Panc1 (cell line): ENCODE measurements at regions not wholly inside any gene's neighbourhood (a gene's known extent, or its start where the extent isn't known, plus 50 kb on each side); places are given as distances from the start of the nearest gene placed in this dataset.

ENCODE experiments used
- ATAC-seq: fragments of 200-7000 bp; cut with Tn5 transposase; 2 replicates; pipeline ENCODE4 v1.9.1; 2020; ENCODE audit warnings: mild to moderate bottlenecking, moderate library complexity
- BruUV-seq: library from RNA; stranded (reverse); fragments of 400-500 nt; replicated peaks from 2 replicates; lab custom pipeline; 2021; lab: Mats Ljungman, UMichigan
- CTCF ChIA-PET: fragments of 300-600 bp; sonication (Branson Sonifier 250); formaldehyde crosslinking; loops from one replicate; lab custom pipeline; 2022; ENCODE audit warnings: antibody characterized with exemption; lab: Charles Lee
- POLR2A ChIA-PET: fragments of 300-600 bp; sonication (Branson Sonifier 250); formaldehyde crosslinking; loops from one replicate; lab custom pipeline; 2022; ENCODE audit warnings: antibody characterized with exemption; lab: Charles Lee
- DNase-seq: peaks from one replicate; pipeline ENCODE4 v3.0.0-alpha.2; 2010; ENCODE audit warnings: low read depth, low spot score
- H3K27ac ChIP-seq: 2 replicates; pipeline ENCODE4 v1.5.1; 2011; ENCODE audit warnings: mild to moderate bottlenecking, low read length, inconsistent platforms
- H3K27me3 ChIP-seq: fragments of 200-500 bp; sonication (Bioruptor generic); 2 replicates; pipeline ENCODE4 v1.6.0; 2014; ENCODE audit warnings: low read length, inconsistent platforms; ENCODE audit not compliant: control insufficient read depth, insufficient read depth
- H3K36me3 ChIP-seq: fragments of 200-500 bp; sonication (Bioruptor generic); 2 replicates; pipeline ENCODE4 v1.5.1; 2014; ENCODE audit warnings: inconsistent platforms, mild to moderate bottlenecking, low read length, moderate library complexity; ENCODE audit not compliant: control insufficient read depth, insufficient read depth
- H3K4me1 ChIP-seq: 2 replicates; pipeline ENCODE4 v1.5.1; 2011; ENCODE audit warnings: inconsistent platforms, mild to moderate bottlenecking, low read length, moderate library complexity; ENCODE audit not compliant: control insufficient read depth, insufficient read depth
- H3K4me3 ChIP-seq, 2 experiments: 2 replicates each; pipeline ENCODE4 v1.5.1; 2011 to 2012; ENCODE audit warnings: low read depth in 2 of 2, low read length in 2 of 2, mild to moderate bottlenecking in 2 of 2, inconsistent platforms in 1 of 2, moderate library complexity in 1 of 2
- H3K9me3 ChIP-seq: fragments of 200-500 bp; sonication (Bioruptor generic); 2 replicates; pipeline ENCODE4 v1.5.1; 2014; ENCODE audit warnings: low read depth, mild to moderate bottlenecking, inconsistent platforms, low read length, moderate library complexity; ENCODE audit not compliant: control insufficient read depth, insufficient read depth
- CTCF ChIP-seq: fragments of 450-650 bp; IDR thresholded peaks from 2 replicates; pipeline ENCODE4 v1.5.1; 2017; ENCODE audit warnings: mild to moderate bottlenecking
- POLR2AphosphoS5 ChIP-seq: IDR thresholded peaks from 2 replicates; pipeline ENCODE4 v1.6.1; 2012; ENCODE audit warnings: mild to moderate bottlenecking, low read depth, low read length, moderate library complexity
- REST ChIP-seq, 2 experiments: IDR thresholded peaks; 2 replicates each; pipeline ENCODE4 v1.6.1; 2011 to 2012; ENCODE audit warnings: low read depth in 2 of 2, control low read depth in 1 of 2, low read length in 1 of 2, mild to moderate bottlenecking in 1 of 2, moderate library complexity in 1 of 2; ENCODE audit not compliant: insufficient read depth in 1 of 2
- SIN3A ChIP-seq: IDR thresholded peaks from 2 replicates; pipeline ENCODE4 v1.6.1; 2012; ENCODE audit warnings: low read depth, mild to moderate bottlenecking, low read length, moderate library complexity, borderline replicate concordance; ENCODE audit not compliant: insufficient read depth
- TCF7L2 ChIP-seq: IDR thresholded peaks from 2 replicates; pipeline ENCODE4 v1.6.1; 2011; ENCODE audit warnings: mild to moderate bottlenecking, low read depth, low read length, inconsistent platforms
- in situ Hi-C: cut with HindIII; loops from 2 replicates; pipeline ENCODE4 v1.10.0; 2016; ENCODE audit warnings: low sequenced_read_pairs, low pct_unique_long_range_greater_than_20kb
- intact Hi-C: fragments of 100-400 bp; cut with micrococcal nuclease; formaldehyde crosslinking; loops from one replicate; pipeline ENCODE4 v1.10.0; 2022; ENCODE audit not compliant: unreplicated experiment

DNA sequence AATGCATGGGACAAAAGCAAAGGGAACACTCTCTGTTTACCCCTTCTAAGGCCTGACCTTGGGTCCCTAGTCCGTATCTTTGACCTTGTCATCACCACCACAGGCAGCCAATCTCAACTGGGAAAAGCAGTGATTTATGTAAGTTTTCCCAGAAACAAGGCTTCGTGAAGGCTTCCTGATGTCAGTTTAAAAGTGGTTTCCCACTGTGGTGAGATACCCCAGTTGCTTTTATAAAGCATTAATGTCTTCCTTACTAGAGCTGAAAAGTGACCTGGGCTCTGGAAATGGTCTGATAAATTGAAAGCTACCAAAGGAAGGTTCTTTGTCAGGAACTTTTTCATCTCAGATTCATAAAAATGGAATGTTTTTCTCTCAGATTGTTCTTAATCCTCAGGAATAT lies 536.4 kb upstream of the PTBP2 start:
- BruUV-seq = no TSS peak
- no peaks in the 10 kb centered on the region for H3K9me3 ChIP-seq
- no peak overlapping the region for H3K4me3 ChIP-seq
- intact Hi-C loops = no loop called here
- H3K27ac ChIP-seq = no peak overlapping the region
- ChIA-PET POLR2A (no interaction called here), CTCF (interaction anchor here (0.5 kb wide), 1 partner anchor 453 kb away, joined by 3 read pairs; no protein-coding TSS in a partner anchor)
- no peaks in the 10 kb centered on the region for H3K4me1 ChIP-seq
- ATAC-seq (no peak), DNase-seq (no peak)
- in situ Hi-C loops = no loop called here
- H3K27me3 ChIP-seq = no peaks in the 10 kb centered on the region
- no peak for TF ChIP-seq CTCF
- no peak for TF ChIP-seq SIN3A
- TF ChIP-seq TCF7L2 = no peak
- TF ChIP-seq POLR2AphosphoS5 = no peak
- TF ChIP-seq REST (IDR thresholded peaks at IDR 0.05; ENCODE audit: insufficient read depth in 1 of 2, low read depth in 2 of 2, low read length in 1 of 2) = no peak
- no peaks in the 10 kb centered on the region for H3K36me3 ChIP-seq

GRCh38 chr1:96187020-96187419 lies 534.6 kb upstream of the PTBP2 start:
- Histone ChIP-seq H3K4me3 (no peak overlapping the region), H3K27ac (no peak overlapping the region), H3K27me3 (no peaks in the 10 kb centered on the region), H3K4me1 (no peaks in the 10 kb centered on the region), H3K9me3 (no peaks in the 10 kb centered on the region), H3K36me3 (no peaks in the 10 kb centered on the region)
- DNase-seq (no peak), ATAC-seq (no peak)
- no TSS peak for BruUV-seq
- ChIA-PET POLR2A (no interaction called here), CTCF (no interaction called here)
- in situ Hi-C loops (no loop called here), intact Hi-C loops (no loop called here)
- no peak for TF ChIP-seq CTCF
- TF ChIP-seq TCF7L2 = no peak
- TF ChIP-seq SIN3A = no peak
- TF ChIP-seq POLR2AphosphoS5 = no peak
- TF ChIP-seq REST (IDR thresholded peaks at IDR 0.05; ENCODE audit: insufficient read depth in 1 of 2, low read depth in 2 of 2, low read length in 1 of 2) = no peak
